GM23338 (cell line): ENCODE measurements at regions not wholly inside any gene's neighbourhood (a gene's known extent, or its start where the extent isn't known, plus 50 kb on each side); places are given as distances from the start of the nearest gene placed in this dataset.

ENCODE experiments used
- CREB1 ChIP-seq: fragments of 250-450 bp; sonication (Bioruptor Pico); IDR thresholded peaks from 2 replicates; pipeline ENCODE4 v1.5.0; 2020; ENCODE audit warnings: low read depth, mild to moderate bottlenecking, moderate library complexity
- CTCF ChIP-seq, 2 experiments: fragments of 200-600 bp in 1 of 2; sonication (generic) in 1 of 2; conservative IDR thresholded peaks; 2 replicates each; pipeline versions ENCODE4 v1.5.1 to v1.6.1; 2016 to 2017; ENCODE audit warnings: antibody characterized with exemption in 2 of 2, low read depth in 2 of 2, mild to moderate bottlenecking in 2 of 2, moderate library complexity in 1 of 2
- EZH2 ChIP-seq: fragments of 200-600 bp; sonication (generic); IDR thresholded peaks from one replicate; pipeline ENCODE4 v1.8.0; 2017; ENCODE audit warnings: antibody characterized with exemption, mild to moderate bottlenecking, low read depth; ENCODE audit not compliant: unreplicated experiment
- EZH2phosphoT487 ChIP-seq: fragments of 200-600 bp; sonication (generic); IDR thresholded peaks from one replicate; pipeline ENCODE4 v1.8.1; 2018; ENCODE audit warnings: antibody characterized with exemption; ENCODE audit not compliant: unreplicated experiment
- JUNB ChIP-seq: IDR thresholded peaks from one replicate; pipeline ENCODE4 v1.6.1; 2016; ENCODE audit warnings: antibody characterized with exemption; ENCODE audit not compliant: unreplicated experiment
- POLR2AphosphoS5 ChIP-seq: IDR thresholded peaks from 2 replicates; pipeline ENCODE4 v1.6.1; 2016; ENCODE audit warnings: antibody characterized with exemption, low read depth
- REST ChIP-seq: IDR thresholded peaks from one replicate; pipeline ENCODE4 v1.6.1; 2018; ENCODE audit warnings: antibody characterized with exemption; ENCODE audit not compliant: unreplicated experiment
- ZNF114 ChIP-seq: fragments of 250-450 bp; sonication (Bioruptor Pico); IDR thresholded peaks from 2 replicates; pipeline ENCODE4 v1.5.0; 2020; ENCODE audit warnings: mild to moderate bottlenecking, moderate library complexity

- TF ChIP-seq EZH2, result no peak
- TF ChIP-seq ZNF114 (CRISPR knock-in tag), result no peak
- TF ChIP-seq POLR2AphosphoS5, result no peak
- TF ChIP-seq CTCF (conservative IDR thresholded peaks at IDR 0.05; ENCODE audit: low read depth in 2 of 2), result no peak
- TF ChIP-seq EZH2phosphoT487, result no peak
- no peak for TF ChIP-seq REST
- TF ChIP-seq JUNB, result no peak
- no peak for TF ChIP-seq CREB1 (CRISPR knock-in tag)
These were observed 174.8 kb upstream of the MBNL1 start for GRCh38 chr3:152093901-152094300.
